ENCODE measurements at regions not wholly inside any gene's neighbourhood (a gene's known extent, or its start where the extent isn't known, plus 50 kb on each side); places are given as distances from the start of the nearest gene placed in this dataset.

- POLR2A ChIA-PET, result no interaction called here
- H3K9ac ChIP-seq (ENCODE audit: low read length), result no peak overlapping the region
- H3K27ac ChIP-seq (ENCODE audit: low read length in 2 of 2), result no peak overlapping the region
- Mint-ChIP-seq H3K27ac (no peak overlapping the region), H3K4me1 (no peaks in the 10 kb centered on the region), H3K9me3 (ENCODE audit: insufficient read depth) (peaks cover 4% of the 10 kb centered on the region), H3K27me3 (peaks cover 39% of the 10 kb centered on the region), H3K4me3 (no peak overlapping the region)
- no peak overlapping the region for H3K4me2 ChIP-seq (replicated peaks; ENCODE audit: low read depth, low read length, poor library complexity, severe bottlenecking)
- ATAC-seq (ENCODE audit: low read depth) (no peak), DNase-seq (no peak)
- H3K36me3 ChIP-seq (replicated peaks in 1 of 2; ENCODE audit: control extremely low read depth in 1 of 2, control insufficient read depth in 1 of 2, extremely low read depth in 1 of 2, insufficient read depth in 2 of 2, low read length in 1 of 2), result no peaks in the 10 kb centered on the region
- H3K9me3 ChIP-seq (ENCODE audit: control extremely low read depth in 1 of 3, control insufficient read depth in 2 of 3, insufficient read depth in 1 of 3, low read length in 2 of 3), result peaks cover 0 to 4% (median 3%) of the 10 kb centered on the region in 3 donors
- TF ChIP-seq EZH2 (IDR thresholded peaks at IDR 0.05; ENCODE audit: borderline replicate concordance, insufficient read depth, low read depth, low read length, poor library complexity, severe bottlenecking) (no peak), CTCF (IDR thresholded peaks at IDR 0.05) (no peak)
- no CpG with 5 or more reads among the region's 2 CpGs for WGBS (ENCODE audit: insufficient coverage)
- no peak overlapping the region for H3K4me3 ChIP-seq (ENCODE audit: control extremely low read depth in 1 of 5, extremely low read depth in 1 of 5, insufficient read depth in 1 of 5, low read depth in 2 of 5, low read length in 4 of 5)
- H2AFZ ChIP-seq (ENCODE audit: insufficient read depth, low read depth, low read length, poor library complexity, severe bottlenecking), result no peak overlapping the region
- no peaks in the 10 kb centered on the region for H3K79me2 ChIP-seq (ENCODE audit: control insufficient read depth, insufficient read depth, low read length)
- intact Hi-C loops (cut with micrococcal nuclease), result no loop called here
- CTCF ChIA-PET, result interaction anchor here (1.5 kb wide), 1 partner anchor 21 kb away, joined by 3 read pairs; no protein-coding TSS in a partner anchor
- H3K27me3 ChIP-seq (replicated peaks in 1 of 4; ENCODE audit: control extremely low read depth in 1 of 4, control insufficient read depth in 3 of 4, insufficient read depth in 4 of 4, low read length in 3 of 4), result peaks cover 0 to 12% (median 0%) of the 10 kb centered on the region in 4 experiments
- no peaks in the 10 kb centered on the region for H4K20me1 ChIP-seq (ENCODE audit: control insufficient read depth, insufficient read depth, low read length, poor library complexity, severe bottlenecking)
- no peaks in the 10 kb centered on the region for H3K4me1 ChIP-seq (ENCODE audit: control insufficient read depth in 2 of 2, insufficient read depth in 2 of 2, low read length in 2 of 2)
These were observed 55.2 kb downstream of the TTC32 start for GRCh38 chr2:19846567-19846966.

GRCh38 chr2:19846030-19846429 is 55.8 kb downstream of the TTC32 start:
- Mint-ChIP-seq H3K9me3 (ENCODE audit: insufficient read depth) (peaks cover 4% of the 10 kb centered on the region), H3K27me3 (peaks cover 45% of the 10 kb centered on the region), H3K4me3 (no peak overlapping the region), H3K27ac (no peak overlapping the region), H3K4me1 (no peaks in the 10 kb centered on the region)
- peaks cover 0 to 4% (median 3%) of the 10 kb centered on the region in 3 donors for H3K9me3 ChIP-seq (ENCODE audit: control extremely low read depth in 1 of 3, control insufficient read depth in 2 of 3, insufficient read depth in 1 of 3, low read length in 2 of 3)
- H3K9ac ChIP-seq (ENCODE audit: low read length), result no peak overlapping the region
- no peaks in the 10 kb centered on the region for H3K4me1 ChIP-seq (ENCODE audit: control insufficient read depth in 2 of 2, insufficient read depth in 2 of 2, low read length in 2 of 2)
- no peak for TF ChIP-seq EZH2 (IDR thresholded peaks at IDR 0.05; ENCODE audit: borderline replicate concordance, insufficient read depth, low read depth, low read length, poor library complexity, severe bottlenecking)
- no peak for TF ChIP-seq CTCF (IDR thresholded peaks at IDR 0.05)
- H3K27me3 ChIP-seq (replicated peaks in 1 of 4; ENCODE audit: control extremely low read depth in 1 of 4, control insufficient read depth in 3 of 4, insufficient read depth in 4 of 4, low read length in 3 of 4), result peaks cover 0 to 12% (median 0%) of the 10 kb centered on the region in 4 experiments
- no peak for ATAC-seq (ENCODE audit: low read depth)
- no peaks in the 10 kb centered on the region for H4K20me1 ChIP-seq (ENCODE audit: control insufficient read depth, insufficient read depth, low read length, poor library complexity, severe bottlenecking)
- CTCF ChIA-PET, result interaction anchor here (1.5 kb wide), 1 partner anchor 20 kb away, joined by 3 read pairs; no protein-coding TSS in a partner anchor
- WGBS (ENCODE audit: insufficient coverage), result 80% methylated on average over 2 of the region's 4 CpGs
- no peaks in the 10 kb centered on the region for H3K36me3 ChIP-seq (replicated peaks in 1 of 2; ENCODE audit: control extremely low read depth in 1 of 2, control insufficient read depth in 1 of 2, extremely low read depth in 1 of 2, insufficient read depth in 2 of 2, low read length in 1 of 2)
- intact Hi-C loops (cut with micrococcal nuclease), result no loop called here
- H3K27ac ChIP-seq (ENCODE audit: low read length in 2 of 2), result no peak overlapping the region
- no peak for DNase-seq
- no peak overlapping the region for H3K4me3 ChIP-seq (ENCODE audit: control extremely low read depth in 1 of 5, extremely low read depth in 1 of 5, insufficient read depth in 1 of 5, low read depth in 2 of 5, low read length in 4 of 5)
- H3K79me2 ChIP-seq (ENCODE audit: control insufficient read depth, insufficient read depth, low read length), result no peaks in the 10 kb centered on the region
- POLR2A ChIA-PET, result no interaction called here
- H3K4me2 ChIP-seq (replicated peaks; ENCODE audit: low read depth, low read length, poor library complexity, severe bottlenecking), result no peak overlapping the region
- no peak overlapping the region for H2AFZ ChIP-seq (ENCODE audit: insufficient read depth, low read depth, low read length, poor library complexity, severe bottlenecking)

Measured in B cell (primary cell).